IgD-negative memory B cell (primary cell): ENCODE measurements at regions not wholly inside any gene's neighbourhood (a gene's known extent, or its start where the extent isn't known, plus 50 kb on each side); places are given as distances from the start of the nearest gene placed in this dataset.

Experiments
- H3K27ac Mint-ChIP-seq, 3 donors: one replicate each; pipeline ENCODE4 v1.8.0; 2020 to 2022; ENCODE audit warnings: mild to moderate bottlenecking in 3 of 3, mixed read lengths in 3 of 3, moderate library complexity in 1 of 3
- H3K27me3 Mint-ChIP-seq: one replicate; pipeline ENCODE4 v1.8.0; 2021; ENCODE audit warnings: mixed read lengths
- H3K36me3 Mint-ChIP-seq: one replicate; pipeline ENCODE4 v1.8.0; 2020; ENCODE audit warnings: mild to moderate bottlenecking, mixed read lengths
- H3K4me1 Mint-ChIP-seq, 3 donors: one replicate each; pipeline ENCODE4 v1.8.0; 2020 to 2022; ENCODE audit warnings: mixed read lengths in 3 of 3, mild to moderate bottlenecking in 1 of 3
- H3K4me3 Mint-ChIP-seq, 4 donors: one replicate each; pipeline ENCODE4 v1.8.0; 2020 to 2022; ENCODE audit warnings: mild to moderate bottlenecking in 4 of 4, mixed read lengths in 4 of 4, moderate library complexity in 3 of 4
- H3K9me3 Mint-ChIP-seq, 3 donors: one replicate each; pipeline ENCODE4 v1.8.0; 2020 to 2021; ENCODE audit warnings: mixed read lengths in 3 of 3, mild to moderate bottlenecking in 1 of 3

DNA sequence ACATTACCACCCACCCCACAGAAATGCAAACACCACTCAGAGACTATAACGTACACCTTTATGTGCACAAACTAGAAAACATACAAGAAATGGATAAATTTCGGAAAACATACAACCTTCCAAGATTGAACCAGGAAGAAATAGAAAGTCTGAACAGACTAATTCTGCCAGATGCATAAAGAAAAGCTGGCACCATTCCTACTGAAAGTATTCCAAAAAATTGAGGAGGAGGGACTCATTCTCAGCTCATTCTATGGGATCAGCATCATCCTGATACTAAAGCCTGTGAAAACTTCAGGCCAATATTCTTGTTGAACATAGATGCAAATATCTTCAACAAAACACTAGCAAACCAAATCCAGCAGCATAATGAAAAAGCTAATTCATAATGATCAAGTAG, 115.1 kb upstream of the CD180 start:
- Mint-ChIP-seq H3K27me3 (no peaks in the 10 kb centered on the region), H3K9me3 (peaks cover 0 to 2% (median 1%) of the 10 kb centered on the region in 3 donors), H3K4me3 (no peak overlapping the region), H3K4me1 (peaks cover 5 to 13% (median 12%) of the 10 kb centered on the region in 3 donors), H3K36me3 (peaks cover under 1% of the 10 kb centered on the region), H3K27ac (no peak overlapping the region)

DNA sequence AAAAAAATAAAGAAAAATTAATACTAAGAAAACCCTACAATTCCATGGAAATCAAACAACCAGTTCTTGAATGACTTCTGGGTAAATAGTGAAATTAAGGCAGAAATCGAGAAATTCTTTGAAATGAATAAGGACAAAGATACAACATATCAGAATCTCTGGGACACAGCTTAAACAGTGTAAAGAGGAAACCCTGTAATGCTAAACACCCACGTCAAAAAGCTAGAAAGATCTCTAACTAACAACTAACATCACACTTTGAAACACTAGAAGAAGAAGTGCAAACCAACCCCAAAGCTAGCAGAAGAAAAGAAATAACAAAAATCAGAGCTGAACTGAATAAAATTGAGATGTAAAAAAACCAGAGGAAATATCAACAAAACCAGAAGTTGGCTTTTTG, 114.6 kb upstream of the CD180 start:
- Mint-ChIP-seq H3K4me3 (peak overlapping the region in 1 of 4 donors; percentile 1), H3K27me3 (no peaks in the 10 kb centered on the region), H3K36me3 (no peaks in the 10 kb centered on the region), H3K27ac (no peak overlapping the region), H3K4me1 (peaks cover 5 to 13% (median 12%) of the 10 kb centered on the region in 3 donors), H3K9me3 (peaks cover 0 to 2% (median 1%) of the 10 kb centered on the region in 3 donors)

DNA sequence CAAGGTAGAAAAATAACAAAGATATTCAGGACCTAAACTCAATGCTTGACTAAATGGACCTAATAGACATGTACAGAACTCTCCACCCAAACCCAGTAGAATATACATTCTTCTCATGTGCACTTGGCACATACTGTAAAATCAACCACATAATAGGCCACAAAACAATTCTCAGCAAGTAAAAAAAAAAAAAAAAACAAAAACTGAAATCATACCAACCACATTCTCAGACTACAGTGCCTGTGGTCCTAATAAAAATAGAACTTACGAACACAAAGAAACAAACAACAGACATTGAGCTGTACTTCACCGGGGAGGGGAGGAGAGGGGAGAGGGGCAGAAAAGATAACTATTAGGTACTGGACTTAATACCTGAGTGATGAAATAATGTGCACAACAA, 114.1 kb upstream of the CD180 start:
- H3K4me3 Mint-ChIP-seq = no peak overlapping the region
- H3K27ac Mint-ChIP-seq = no peak overlapping the region
- no peaks in the 10 kb centered on the region for H3K36me3 Mint-ChIP-seq
- H3K9me3 Mint-ChIP-seq = peaks cover 0 to 2% (median 1%) of the 10 kb centered on the region in 3 donors
- H3K27me3 Mint-ChIP-seq = no peaks in the 10 kb centered on the region
- H3K4me1 Mint-ChIP-seq = peaks cover 4 to 9% (median 8%) of the 10 kb centered on the region in 3 donors

DNA sequence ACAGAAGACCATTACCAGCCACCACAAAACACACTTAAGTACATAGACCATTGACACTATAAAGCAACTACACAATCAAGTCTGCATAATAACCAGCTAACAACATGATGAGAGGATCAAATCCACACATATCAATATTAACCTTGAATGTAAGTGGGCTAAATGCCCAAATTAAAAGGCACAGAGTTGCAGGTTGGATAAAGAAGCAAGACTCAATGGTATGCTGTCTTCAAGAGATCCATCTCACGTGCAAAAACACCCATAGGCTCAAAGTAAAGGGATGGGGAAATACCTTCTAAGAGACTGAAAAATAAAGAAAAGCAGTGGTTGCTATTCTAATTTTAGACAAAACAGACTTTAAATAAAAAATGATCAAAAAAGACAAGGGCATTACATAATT, 113.6 kb upstream of the CD180 start:
- Mint-ChIP-seq H3K4me1 (peaks cover 0 to 4% (median 3%) of the 10 kb centered on the region in 3 donors), H3K9me3 (peaks cover 0 to 2% (median 1%) of the 10 kb centered on the region in 3 donors), H3K36me3 (no peaks in the 10 kb centered on the region), H3K27me3 (no peaks in the 10 kb centered on the region), H3K4me3 (no peak overlapping the region), H3K27ac (no peak overlapping the region)

DNA sequence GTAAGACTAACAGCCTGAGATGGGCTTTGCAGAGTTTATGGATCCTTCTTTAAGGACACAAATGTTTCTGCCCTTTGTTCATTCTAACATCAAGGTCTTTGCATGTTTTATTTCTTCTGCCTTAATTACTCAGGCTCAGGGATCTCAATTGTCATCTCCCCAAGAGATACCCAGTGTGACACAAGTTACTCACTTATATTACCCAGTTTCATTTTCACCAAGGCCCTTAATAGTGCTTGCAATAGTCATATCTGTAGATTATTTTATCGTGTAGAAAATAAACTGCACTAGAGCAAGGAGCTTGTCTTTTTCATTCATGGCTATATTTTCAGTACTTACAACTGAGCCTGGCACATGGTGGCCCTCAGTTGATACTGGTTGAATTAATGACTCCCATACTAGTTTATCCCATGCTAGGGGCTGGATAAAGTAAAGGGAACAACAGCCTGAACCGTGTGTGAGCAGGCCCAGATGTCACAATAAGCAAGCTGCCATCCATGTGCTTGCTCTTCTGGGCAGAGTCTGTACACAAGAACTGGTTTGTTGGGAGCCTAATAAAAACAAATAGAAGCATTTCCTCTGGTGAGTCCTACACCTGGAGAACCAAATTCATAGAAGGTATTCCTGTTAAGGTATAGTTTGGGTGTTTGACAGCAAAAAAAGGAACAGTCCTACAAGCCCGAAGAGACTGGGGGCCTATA, 112.5 kb upstream of the CD180 start:
- H3K27ac Mint-ChIP-seq = no peak overlapping the region
- peaks cover 0 to 2% (median 1%) of the 10 kb centered on the region in 3 donors for H3K9me3 Mint-ChIP-seq
- no peak overlapping the region for H3K4me3 Mint-ChIP-seq
- H3K36me3 Mint-ChIP-seq = no peaks in the 10 kb centered on the region
- H3K27me3 Mint-ChIP-seq = no peaks in the 10 kb centered on the region
- H3K4me1 Mint-ChIP-seq = peaks cover 0 to 2% (median under 1%) of the 10 kb centered on the region in 3 donors

DNA sequence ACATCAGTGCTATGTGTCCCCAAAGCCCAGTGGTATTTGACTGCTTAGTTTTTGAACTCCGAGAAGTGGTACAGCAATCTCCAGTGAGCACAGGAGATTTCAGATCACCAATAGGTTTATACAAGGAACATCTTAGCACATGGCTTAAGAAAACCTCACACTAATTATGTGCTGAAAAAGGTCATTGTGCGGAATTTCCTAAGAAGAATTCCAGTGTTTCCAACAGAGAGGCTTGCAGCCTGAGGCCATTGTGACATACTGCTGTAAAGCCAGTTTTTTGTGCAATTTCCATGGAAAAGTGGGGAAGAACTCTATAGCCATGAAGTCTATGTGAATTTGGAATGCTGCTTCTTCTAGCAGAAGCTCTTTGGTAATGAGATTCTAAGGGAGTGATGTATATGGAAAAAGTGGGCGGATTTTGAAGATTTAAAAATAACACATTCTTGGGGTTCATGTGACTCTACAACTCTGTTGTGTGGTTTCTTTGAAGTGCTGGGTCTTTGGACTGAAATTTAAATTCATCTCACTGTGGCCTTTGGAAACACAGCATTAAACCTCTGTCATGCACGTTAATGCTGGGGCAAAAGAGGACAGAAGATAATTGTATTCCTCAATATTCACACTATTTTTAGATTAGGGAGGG, 110.5 kb upstream of the CD180 start:
- no peaks in the 10 kb centered on the region for H3K36me3 Mint-ChIP-seq
- no peak overlapping the region for H3K4me3 Mint-ChIP-seq
- peaks cover 0 to 2% (median 0%) of the 10 kb centered on the region in 3 donors for H3K4me1 Mint-ChIP-seq
- no peaks in the 10 kb centered on the region for H3K27me3 Mint-ChIP-seq
- no peak overlapping the region for H3K27ac Mint-ChIP-seq
- H3K9me3 Mint-ChIP-seq = peaks cover 0 to 2% (median 0%) of the 10 kb centered on the region in 3 donors

DNA sequence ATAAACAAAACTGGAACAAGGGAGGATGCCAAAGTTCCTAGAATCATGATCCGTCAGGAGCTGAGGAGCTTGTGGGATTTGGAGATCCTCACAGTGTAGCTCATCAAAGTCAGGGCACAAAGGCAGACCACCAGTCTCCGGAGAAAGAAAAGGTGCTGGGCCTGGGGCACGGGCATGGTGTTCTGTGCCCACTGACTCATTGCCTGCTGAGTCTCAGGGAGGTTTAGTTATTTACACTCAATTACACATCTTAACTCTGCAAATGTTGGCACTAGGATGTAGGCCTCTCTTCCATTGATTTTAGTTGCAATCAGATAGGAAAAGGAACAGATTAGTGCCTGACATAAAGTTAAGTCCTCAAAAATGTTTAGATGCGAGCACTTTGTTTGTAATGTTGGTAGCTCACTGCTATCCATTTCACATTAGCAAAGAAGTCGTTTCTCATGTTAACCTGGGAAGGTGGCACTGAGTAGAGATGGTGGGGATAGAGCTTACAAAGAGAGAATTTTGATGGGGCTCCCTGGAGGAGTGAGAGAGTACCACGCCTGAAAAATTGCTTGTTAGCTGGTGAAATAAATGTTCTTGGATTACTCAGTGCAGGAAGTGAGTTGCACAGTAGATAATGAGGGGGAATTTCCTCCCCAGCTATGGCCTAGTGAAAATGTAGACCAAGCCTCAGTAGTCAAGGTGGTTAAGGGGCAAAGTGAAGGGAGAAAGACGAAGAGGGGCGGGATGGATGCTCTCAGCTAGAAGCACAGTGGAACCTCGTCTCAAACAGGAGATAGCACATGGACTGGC, 109.5 kb upstream of the CD180 start:
- Mint-ChIP-seq H3K4me1 (peaks cover 0 to 2% (median 0%) of the 10 kb centered on the region in 3 donors), H3K27ac (peak overlapping the region in 1 of 3 donors; percentile 26), H3K27me3 (no peaks in the 10 kb centered on the region), H3K4me3 (no peak overlapping the region), H3K36me3 (no peaks in the 10 kb centered on the region), H3K9me3 (no peaks in the 10 kb centered on the region)

DNA sequence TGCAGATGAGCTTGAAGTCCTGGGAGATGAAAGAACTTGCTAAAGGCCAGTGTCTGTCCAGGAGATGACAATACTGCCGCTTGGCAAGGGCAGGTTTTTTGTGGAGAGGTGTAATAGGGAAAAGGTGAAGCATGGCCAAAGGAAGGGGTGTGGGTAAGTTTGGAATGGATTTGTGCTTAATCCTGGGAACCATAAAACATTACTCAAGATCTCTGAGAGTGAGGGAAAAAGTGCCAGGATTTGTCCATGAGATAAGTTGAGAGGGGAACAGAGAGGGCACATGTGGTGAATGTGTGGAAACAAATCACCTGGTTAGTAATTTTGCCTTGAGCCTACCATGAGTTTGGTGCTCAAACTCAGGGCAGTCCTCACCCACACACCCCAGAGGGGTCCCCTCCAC, 108.8 kb upstream of the CD180 start:
- Mint-ChIP-seq H3K9me3 (no peaks in the 10 kb centered on the region), H3K4me1 (peaks cover 0 to 3% (median 0%) of the 10 kb centered on the region in 3 donors), H3K27me3 (no peaks in the 10 kb centered on the region), H3K27ac (no peak overlapping the region), H3K4me3 (no peak overlapping the region), H3K36me3 (no peaks in the 10 kb centered on the region)

DNA sequence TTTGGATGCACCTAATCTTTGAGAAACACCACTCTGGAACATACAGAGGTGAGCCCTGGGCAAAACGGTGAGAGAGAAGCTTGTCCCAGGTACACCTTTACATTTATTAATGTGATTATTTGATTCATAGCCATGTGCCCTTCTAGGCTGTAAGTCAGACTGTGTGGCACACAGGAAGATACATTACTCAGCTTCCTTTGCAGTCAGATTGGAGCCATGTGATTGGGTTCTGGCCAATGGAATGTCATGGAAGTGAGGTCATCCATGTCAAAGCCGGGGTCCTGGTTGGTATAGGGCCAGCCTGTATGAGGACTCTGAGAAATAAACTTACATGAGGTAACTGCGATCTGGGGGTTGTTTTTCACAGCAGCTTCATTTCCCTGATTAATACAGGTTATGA, 106.8 kb upstream of the CD180 start:
- H3K4me3 Mint-ChIP-seq = no peak overlapping the region
- H3K36me3 Mint-ChIP-seq = no peaks in the 10 kb centered on the region
- H3K27me3 Mint-ChIP-seq = peaks cover 3% of the 10 kb centered on the region
- peaks cover 0 to 3% (median 0%) of the 10 kb centered on the region in 3 donors for H3K4me1 Mint-ChIP-seq
- no peak overlapping the region for H3K27ac Mint-ChIP-seq
- H3K9me3 Mint-ChIP-seq = no peaks in the 10 kb centered on the region

DNA sequence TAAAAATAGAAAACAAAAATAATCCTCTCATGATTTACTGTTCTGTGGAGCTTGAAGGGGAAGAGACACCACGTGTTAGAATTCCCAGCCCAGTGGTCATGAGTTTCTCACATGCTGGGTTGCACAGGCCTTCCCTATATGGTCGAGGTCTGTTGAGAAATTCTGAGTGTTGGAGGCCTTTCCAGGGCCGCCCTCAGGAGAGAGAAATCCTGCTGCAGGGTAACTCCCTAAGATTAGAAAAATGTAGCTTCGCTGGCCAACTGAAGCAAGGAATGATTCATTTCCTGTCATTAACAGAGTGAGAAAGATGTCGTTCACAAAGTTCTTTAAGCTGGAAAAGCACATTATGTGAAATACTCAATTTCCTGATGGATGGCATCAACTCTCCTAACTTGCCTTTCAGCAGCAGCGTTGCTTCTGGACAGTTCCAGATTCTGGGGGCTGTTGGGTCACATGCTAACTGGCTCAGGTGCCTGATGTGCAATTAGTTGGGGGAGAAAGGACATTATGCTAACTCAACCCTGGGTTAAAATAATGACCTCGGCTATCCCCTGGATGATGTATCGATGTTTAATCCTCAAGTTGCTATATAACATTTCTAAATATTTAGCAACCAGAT, 104.8 kb upstream of the CD180 start:
- Mint-ChIP-seq H3K9me3 (no peaks in the 10 kb centered on the region), H3K4me1 (peaks cover 0 to 3% (median 0%) of the 10 kb centered on the region in 3 donors), H3K36me3 (no peaks in the 10 kb centered on the region), H3K27me3 (peaks cover 3% of the 10 kb centered on the region), H3K27ac (no peak overlapping the region), H3K4me3 (no peak overlapping the region)

DNA sequence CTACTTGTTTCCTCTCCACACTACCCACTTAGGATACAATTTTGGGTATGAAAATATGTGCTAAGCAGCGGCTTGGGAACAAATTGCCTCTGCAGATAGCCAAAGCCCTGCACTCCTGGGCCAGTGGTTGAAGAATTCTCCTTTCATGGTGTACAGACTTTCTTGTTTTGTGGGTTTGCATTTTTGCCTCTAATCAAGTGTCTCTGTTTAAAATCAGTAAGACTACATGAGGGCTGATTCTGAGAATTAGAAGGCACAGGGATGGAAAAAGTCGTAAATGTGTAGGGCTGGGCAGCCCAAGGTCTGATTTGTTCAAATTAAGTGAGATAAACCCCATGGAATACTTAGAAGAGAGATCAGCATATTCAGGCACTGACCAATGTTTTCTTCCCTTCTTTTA, 103.7 kb upstream of the CD180 start:
- no peak overlapping the region for H3K4me3 Mint-ChIP-seq
- H3K36me3 Mint-ChIP-seq = no peaks in the 10 kb centered on the region
- peak overlapping the region in 1 of 3 donors; percentile 12 for H3K27ac Mint-ChIP-seq
- H3K9me3 Mint-ChIP-seq = no peaks in the 10 kb centered on the region
- H3K27me3 Mint-ChIP-seq = peaks cover 3% of the 10 kb centered on the region
- H3K4me1 Mint-ChIP-seq = peaks cover 0 to 3% (median 0%) of the 10 kb centered on the region in 3 donors

DNA sequence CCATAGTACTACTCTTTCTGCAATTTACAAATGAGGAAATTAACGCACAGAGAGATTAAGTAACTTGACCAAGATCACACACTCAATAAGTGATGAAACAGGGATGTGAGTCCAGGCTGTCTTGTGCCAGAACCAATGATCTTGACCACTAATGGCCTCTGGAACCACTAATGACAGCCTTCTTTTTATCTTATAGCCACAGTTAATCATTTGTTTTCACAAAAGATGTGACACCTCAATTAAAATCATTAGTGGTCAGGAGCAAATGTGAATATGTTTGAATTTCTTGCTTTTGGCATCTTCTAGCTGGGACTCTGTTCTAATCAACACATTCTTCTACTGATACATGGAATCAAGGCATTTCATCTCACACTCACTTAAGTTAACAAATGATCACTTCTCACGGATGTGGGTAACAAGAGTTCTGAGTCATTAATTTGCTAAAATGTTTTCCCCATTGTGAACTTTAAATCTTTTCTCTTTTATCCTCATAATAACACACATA, 102.7 kb upstream of the CD180 start:
- Mint-ChIP-seq H3K4me1 (peaks cover 0 to 1% (median 0%) of the 10 kb centered on the region in 3 donors), H3K9me3 (no peaks in the 10 kb centered on the region), H3K27me3 (peaks cover 3% of the 10 kb centered on the region), H3K4me3 (no peak overlapping the region), H3K27ac (no peak overlapping the region), H3K36me3 (no peaks in the 10 kb centered on the region)

DNA sequence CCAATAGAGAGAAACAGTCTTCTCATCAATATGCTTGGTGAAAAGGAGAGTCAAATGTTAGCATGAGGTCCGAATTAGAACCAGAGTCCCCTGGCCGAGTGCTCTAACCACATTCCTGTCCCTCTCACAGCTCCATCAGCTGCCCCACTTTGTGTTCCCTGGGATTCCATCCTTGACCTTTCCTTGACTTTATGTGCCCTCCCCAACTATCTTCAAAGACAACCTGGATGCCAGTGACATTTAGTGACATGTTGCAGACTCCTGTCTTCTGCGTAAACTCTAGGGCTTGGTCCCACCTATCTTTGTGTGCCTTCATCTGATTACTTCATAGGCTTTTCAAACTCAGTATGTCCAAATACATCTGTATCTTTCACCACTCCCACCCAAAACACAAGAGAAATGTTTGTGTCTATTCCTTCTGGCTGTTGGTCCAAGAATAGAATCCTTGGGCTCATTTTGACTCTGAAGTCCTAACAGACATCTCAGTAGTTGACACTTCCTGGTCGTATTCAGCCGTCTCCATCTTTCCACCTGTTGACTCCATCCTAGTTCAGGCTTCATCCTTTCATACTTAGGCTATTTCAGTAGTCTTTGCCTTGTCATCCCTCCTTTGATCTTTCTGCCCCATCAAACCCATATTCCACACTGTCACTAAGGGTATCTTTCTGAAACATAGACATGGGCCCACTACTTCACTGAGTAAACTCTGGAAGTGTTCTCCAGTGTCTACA, 101.4 kb upstream of the CD180 start:
- peaks cover 5% of the 10 kb centered on the region for H3K27me3 Mint-ChIP-seq
- H3K36me3 Mint-ChIP-seq = no peaks in the 10 kb centered on the region
- H3K4me1 Mint-ChIP-seq = peaks cover 0 to 1% (median 0%) of the 10 kb centered on the region in 3 donors
- H3K4me3 Mint-ChIP-seq = no peak overlapping the region
- H3K27ac Mint-ChIP-seq = no peak overlapping the region
- H3K9me3 Mint-ChIP-seq = no peaks in the 10 kb centered on the region

DNA sequence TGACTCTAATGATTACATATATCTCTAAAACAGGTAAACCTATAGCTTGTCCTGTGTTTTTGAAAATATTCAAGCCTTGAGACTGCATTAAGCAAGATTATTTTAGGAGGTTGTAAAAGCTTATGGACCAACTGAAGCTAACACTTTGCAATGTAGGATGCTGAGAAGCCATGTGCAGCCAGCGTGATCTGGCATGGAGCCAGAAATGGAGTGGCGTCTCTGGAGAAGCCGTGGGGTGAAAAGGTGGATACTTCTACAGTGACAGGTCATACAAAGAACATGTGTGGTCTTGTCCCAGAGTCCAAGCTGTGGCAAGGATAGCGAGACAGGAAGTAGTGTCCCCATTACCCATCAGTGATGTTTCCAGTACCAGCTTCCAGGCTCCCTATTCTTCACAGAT, 100.8 kb upstream of the CD180 start:
- H3K27me3 Mint-ChIP-seq = peaks cover 5% of the 10 kb centered on the region
- H3K27ac Mint-ChIP-seq = no peak overlapping the region
- H3K4me3 Mint-ChIP-seq = no peak overlapping the region
- H3K36me3 Mint-ChIP-seq = no peaks in the 10 kb centered on the region
- H3K4me1 Mint-ChIP-seq = peaks cover 0 to 1% (median 0%) of the 10 kb centered on the region in 3 donors
- peaks cover 0 to 1% (median 0%) of the 10 kb centered on the region in 3 donors for H3K9me3 Mint-ChIP-seq
